Neural progenitor cell (in vitro differentiated cells): ENCODE measurements at regions not wholly inside any gene's neighbourhood (a gene's known extent, or its start where the extent isn't known, plus 50 kb on each side); places are given as distances from the start of the nearest gene placed in this dataset.

Experiments
- DNase-seq: peaks from one replicate; pipeline ENCODE4 v3.0.0-alpha.2; 2016; ENCODE audit warnings: low spot score
- H2AFZ ChIP-seq: fragments of 200-600 bp; sonication (generic); replicated peaks from 2 replicates; pipeline ENCODE4 v1.6.1; 2016; ENCODE audit warnings: antibody characterized with exemption
- H3F3A ChIP-seq: fragments of 200-600 bp; sonication (generic); 2 replicates; pipeline ENCODE4 v1.6.1; 2016; ENCODE audit warnings: antibody characterized with exemption, low read depth
- H3K27ac ChIP-seq: fragments of 200-600 bp; sonication (generic); 2 replicates; pipeline ENCODE4 v1.5.1; 2016; ENCODE audit warnings: mild to moderate bottlenecking
- H3K27me3 ChIP-seq: fragments of 200-600 bp; sonication (generic); 2 replicates; pipeline ENCODE4 v1.6.1; 2016; ENCODE audit warnings: mild to moderate bottlenecking, moderate library complexity
- H3K36me3 ChIP-seq: fragments of 200-600 bp; sonication (generic); 2 replicates; pipeline ENCODE4 v1.5.1; 2016
- H3K4me1 ChIP-seq: fragments of 200-600 bp; sonication (generic); 2 replicates; pipeline ENCODE4 v1.6.1; 2016; ENCODE audit warnings: mixed run types
- H3K4me2 ChIP-seq: fragments of 200-600 bp; sonication (generic); 2 replicates; pipeline ENCODE4 v1.6.1; 2016
- H3K4me3 ChIP-seq: fragments of 200-600 bp; sonication (generic); 2 replicates; pipeline ENCODE4 v1.5.1; 2016
- H3K79me2 ChIP-seq: fragments of 200-600 bp; sonication (generic); 2 replicates; pipeline ENCODE4 v1.6.1; 2016; ENCODE audit warnings: low read depth
- H3K9ac ChIP-seq: fragments of 200-600 bp; sonication (generic); 2 replicates; pipeline ENCODE4 v1.6.1; 2016
- H3K9me3 ChIP-seq: fragments of 200-600 bp; sonication (generic); 2 replicates; pipeline ENCODE4 v1.5.1; 2016; ENCODE audit warnings: low read depth
- H4K20me1 ChIP-seq: fragments of 200-600 bp; sonication (generic); 2 replicates; pipeline ENCODE4 v1.6.1; 2016; ENCODE audit warnings: low read depth
- H3K27ac Mint-ChIP-seq: 3 replicates; pipeline ENCODE4 v1.8.0; 2021; ENCODE audit warnings: mixed read lengths
- H3K27me3 Mint-ChIP-seq: 2 replicates; pipeline ENCODE4 v1.8.0; 2022; ENCODE audit warnings: low read depth, mild to moderate bottlenecking, inconsistent platforms, moderate library complexity, mixed read lengths; ENCODE audit not compliant: insufficient read depth
- H3K36me3 Mint-ChIP-seq: 3 replicates; pipeline ENCODE4 v1.8.0; 2021; ENCODE audit warnings: mixed read lengths
- H3K4me1 Mint-ChIP-seq: 3 replicates; pipeline ENCODE4 v1.8.0; 2021; ENCODE audit warnings: mixed read lengths
- H3K4me3 Mint-ChIP-seq: 3 replicates; pipeline ENCODE4 v1.8.0; 2021; ENCODE audit warnings: mild to moderate bottlenecking, moderate library complexity, mixed read lengths
- H3K9me3 Mint-ChIP-seq: 3 replicates; pipeline ENCODE4 v1.8.0; 2020; ENCODE audit warnings: mixed read lengths
- CTCF ChIP-seq: fragments of 200-600 bp; sonication (generic); IDR thresholded peaks from 2 replicates; pipeline ENCODE4 v1.5.1; 2017; ENCODE audit warnings: antibody characterized with exemption, mild to moderate bottlenecking
- EZH2 ChIP-seq: fragments of 200-600 bp; sonication (generic); IDR thresholded peaks from 2 replicates; pipeline ENCODE4 v1.6.1; 2017; ENCODE audit warnings: antibody characterized with exemption, mild to moderate bottlenecking, moderate library complexity
- EZH2phosphoT487 ChIP-seq: fragments of 200-600 bp; sonication (generic); IDR thresholded peaks from 2 replicates; pipeline ENCODE4 v1.6.1; 2017; ENCODE audit warnings: antibody characterized with exemption

- DNase-seq: no peak
- H3K4me2 ChIP-seq: no peak overlapping the region
- no peak overlapping the region for H2AFZ ChIP-seq
- H3K9ac ChIP-seq: no peak overlapping the region
- no peaks in the 10 kb centered on the region for H3K9me3 Mint-ChIP-seq
- no peak overlapping the region for H3K27ac ChIP-seq
- peaks cover 11% of the 10 kb centered on the region for H3K4me1 Mint-ChIP-seq
- H3K27me3 ChIP-seq: no peaks in the 10 kb centered on the region
- H3K36me3 ChIP-seq: no peaks in the 10 kb centered on the region
- no peak overlapping the region for H3K4me3 Mint-ChIP-seq
- no peaks in the 10 kb centered on the region for H4K20me1 ChIP-seq
- no peak overlapping the region for H3K27ac Mint-ChIP-seq
- H3K9me3 ChIP-seq: no peaks in the 10 kb centered on the region
- H3F3A ChIP-seq: no peaks in the 10 kb centered on the region
- peaks cover 5% of the 10 kb centered on the region for H3K27me3 Mint-ChIP-seq
- no peaks in the 10 kb centered on the region for H3K36me3 Mint-ChIP-seq
- TF ChIP-seq EZH2phosphoT487 (no peak), CTCF (no peak)
- H3K4me1 ChIP-seq: no peaks in the 10 kb centered on the region
- H3K79me2 ChIP-seq: no peaks in the 10 kb centered on the region
- no peak overlapping the region for H3K4me3 ChIP-seq
Measured at GRCh38 chr13:26820871-26821270, 60.3 kb upstream of the GPR12 start.

GRCh38 chr13:26819046-26819445, 58.5 kb upstream of the GPR12 start:
- Histone ChIP-seq H3K79me2 (no peaks in the 10 kb centered on the region), H3K4me2 (no peak overlapping the region), H3K36me3 (no peaks in the 10 kb centered on the region), H3F3A (no peaks in the 10 kb centered on the region), H4K20me1 (no peaks in the 10 kb centered on the region), H3K27ac (no peak overlapping the region), H3K9me3 (no peaks in the 10 kb centered on the region), H3K9ac (no peak overlapping the region), H3K27me3 (no peaks in the 10 kb centered on the region), H3K4me1 (no peaks in the 10 kb centered on the region), H2AFZ (no peak overlapping the region), H3K4me3 (no peak overlapping the region)
- H3K4me3 Mint-ChIP-seq: no peak overlapping the region
- H3K36me3 Mint-ChIP-seq: no peaks in the 10 kb centered on the region
- H3K27ac Mint-ChIP-seq: no peak overlapping the region
- H3K4me1 Mint-ChIP-seq: peaks cover 14% of the 10 kb centered on the region
- TF ChIP-seq CTCF: no peak
- TF ChIP-seq EZH2: no peak
- no peak for TF ChIP-seq EZH2phosphoT487
- H3K27me3 Mint-ChIP-seq: peaks cover 10% of the 10 kb centered on the region
- no peak for DNase-seq
- H3K9me3 Mint-ChIP-seq: no peaks in the 10 kb centered on the region

GRCh38 chr13:26816881-26817280, 56.3 kb upstream of the GPR12 start:
- H3K9ac ChIP-seq: no peak overlapping the region
- Mint-ChIP-seq H3K36me3 (no peaks in the 10 kb centered on the region), H3K27ac (no peak overlapping the region), H3K9me3 (no peaks in the 10 kb centered on the region), H3K27me3 (peaks cover 15% of the 10 kb centered on the region), H3K4me1 (peaks cover 14% of the 10 kb centered on the region), H3K4me3 (no peak overlapping the region)
- no peak overlapping the region for H3K4me3 ChIP-seq
- no peaks in the 10 kb centered on the region for H3K79me2 ChIP-seq
- H4K20me1 ChIP-seq: no peaks in the 10 kb centered on the region
- H2AFZ ChIP-seq: no peak overlapping the region
- H3K27me3 ChIP-seq: no peaks in the 10 kb centered on the region
- DNase-seq: no peak
- no peak overlapping the region for H3K4me2 ChIP-seq
- no peaks in the 10 kb centered on the region for H3F3A ChIP-seq
- no peaks in the 10 kb centered on the region for H3K4me1 ChIP-seq
- H3K27ac ChIP-seq: no peak overlapping the region
- no peaks in the 10 kb centered on the region for H3K36me3 ChIP-seq
- no peaks in the 10 kb centered on the region for H3K9me3 ChIP-seq
- TF ChIP-seq EZH2phosphoT487: no peak
- TF ChIP-seq CTCF: no peak
- no peak for TF ChIP-seq EZH2

- no peak for DNase-seq
- H3K36me3 ChIP-seq: no peaks in the 10 kb centered on the region
- Mint-ChIP-seq H3K36me3 (no peaks in the 10 kb centered on the region), H3K27ac (no peak overlapping the region), H3K4me3 (no peak overlapping the region), H3K4me1 (peaks cover 16% of the 10 kb centered on the region), H3K27me3 (peaks cover 19% of the 10 kb centered on the region), H3K9me3 (no peaks in the 10 kb centered on the region)
- H3K9me3 ChIP-seq: no peaks in the 10 kb centered on the region
- no peak overlapping the region for H3K9ac ChIP-seq
- no peaks in the 10 kb centered on the region for H4K20me1 ChIP-seq
- H3K4me1 ChIP-seq: no peaks in the 10 kb centered on the region
- no peaks in the 10 kb centered on the region for H3F3A ChIP-seq
- H3K4me2 ChIP-seq: no peak overlapping the region
- H3K4me3 ChIP-seq: no peak overlapping the region
- no peaks in the 10 kb centered on the region for H3K79me2 ChIP-seq
- no peaks in the 10 kb centered on the region for H3K27me3 ChIP-seq
- no peak overlapping the region for H3K27ac ChIP-seq
- TF ChIP-seq EZH2: no peak
- H2AFZ ChIP-seq: no peak overlapping the region
Measured at GRCh38 chr13:26813980-26814348, 53.4 kb upstream of the GPR12 start.
